Hepatocyte (in vitro differentiated cells): ENCODE measurements at regions not wholly inside any gene's neighbourhood (a gene's known extent, or its start where the extent isn't known, plus 50 kb on each side); places are given as distances from the start of the nearest gene placed in this dataset.
A peak's percentile ranks its signal among the peaks of the same experiment; 100 is the strongest.

ENCODE experiments used
- DNase-seq: peaks from one replicate; pipeline ENCODE4 v3.0.0-alpha.2; 2016; ENCODE audit warnings: low spot score
- H2AFZ ChIP-seq: fragments of 200-600 bp; sonication (generic); 2 replicates; pipeline ENCODE4 v1.6.0; 2016; ENCODE audit warnings: antibody characterized with exemption, mild to moderate bottlenecking
- H3K27ac ChIP-seq: fragments of 200-600 bp; sonication (generic); 2 replicates; pipeline ENCODE4 v1.5.1; 2016; ENCODE audit warnings: mild to moderate bottlenecking
- H3K27me3 ChIP-seq: fragments of 200-600 bp; sonication (generic); 2 replicates; pipeline ENCODE4 v1.6.1; 2016
- H3K36me3 ChIP-seq: fragments of 200-600 bp; sonication (generic); replicated peaks from 2 replicates; pipeline ENCODE4 v1.5.1; 2016; ENCODE audit warnings: low read depth; ENCODE audit not compliant: insufficient read depth
- H3K4me1 ChIP-seq: fragments of 200-600 bp; sonication (generic); 2 replicates; pipeline ENCODE4 v1.5.1; 2016; ENCODE audit warnings: mild to moderate bottlenecking, moderate library complexity; ENCODE audit not compliant: insufficient read depth
- H3K4me2 ChIP-seq: fragments of 200-600 bp; sonication (generic); 2 replicates; pipeline ENCODE4 v1.6.0; 2016
- H3K4me3 ChIP-seq: fragments of 200-600 bp; sonication (generic); 2 replicates; pipeline ENCODE4 v1.5.1; 2016; ENCODE audit warnings: mild to moderate bottlenecking
- H3K79me2 ChIP-seq: fragments of 200-600 bp; sonication (generic); 2 replicates; pipeline ENCODE4 v1.6.0; 2017; ENCODE audit warnings: mild to moderate bottlenecking
- H3K9me2 ChIP-seq: fragments of 200-600 bp; sonication (generic); replicated peaks from 2 replicates; pipeline ENCODE4 v1.6.0; 2017; ENCODE audit warnings: mild to moderate bottlenecking; ENCODE audit not compliant: insufficient read depth
- H3K9me3 ChIP-seq: fragments of 200-600 bp; sonication (generic); 2 replicates; pipeline ENCODE4 v1.5.1; 2016; ENCODE audit warnings: low read depth, mild to moderate bottlenecking
- H4K20me1 ChIP-seq: fragments of 200-600 bp; sonication (generic); 2 replicates; pipeline ENCODE4 v1.6.0; 2016; ENCODE audit warnings: mild to moderate bottlenecking; ENCODE audit not compliant: insufficient read depth, poor library complexity, severe bottlenecking
- EZH2 ChIP-seq: fragments of 200-600 bp; sonication (generic); IDR thresholded peaks from 2 replicates; pipeline ENCODE4 v1.6.1; 2016; ENCODE audit warnings: antibody characterized with exemption, mild to moderate bottlenecking, borderline replicate concordance
- EZH2phosphoT487 ChIP-seq: fragments of 200-600 bp; sonication (generic); IDR thresholded peaks from one replicate; pipeline ENCODE4 v1.6.1; 2018; ENCODE audit warnings: antibody characterized with exemption, mild to moderate bottlenecking, low read depth, moderate library complexity; ENCODE audit not compliant: unreplicated experiment, severe bottlenecking
- WGBS: methylation state at CpG from one replicate; pipeline ENCODE4 v1.1.6; 2016; ENCODE audit warnings: low lambda C conversion rate; ENCODE audit errors: missing lambda C conversion rate; 5-methylcytosine and 5-hydroxymethylcytosine counted together
- TF ChIP-seq, protein P1 (sequence below): fragments of 200-600 bp; sonication (generic); IDR thresholded peaks from 2 replicates; pipeline ENCODE4 v1.5.1; 2016; ENCODE audit warnings: antibody characterized with exemption, mild to moderate bottlenecking; ENCODE audit not compliant: poor library complexity

DNA sequence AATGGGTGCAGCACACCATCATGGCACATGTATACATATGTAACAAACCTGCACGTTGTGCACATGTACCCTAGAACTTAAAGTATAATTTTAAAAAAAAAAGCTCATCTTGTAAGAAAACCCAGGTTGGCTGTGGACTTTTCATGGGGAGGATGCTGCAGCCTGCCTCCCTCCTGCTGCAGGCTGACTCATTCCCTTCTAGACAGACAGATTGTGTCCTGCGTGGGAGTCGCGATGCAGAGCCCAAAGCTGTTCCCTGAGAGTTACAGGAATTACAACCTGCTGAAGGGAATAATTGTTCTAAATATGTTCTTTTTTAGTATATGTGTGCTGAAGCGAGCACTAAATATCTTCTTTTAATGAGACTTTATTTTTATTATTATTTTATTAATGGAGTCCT is 93.2 kb downstream of the TBX19 start:
- no peak overlapping the region for H3K4me2 ChIP-seq
- H3K4me3 ChIP-seq = no peak overlapping the region
- H3K27me3 ChIP-seq = no peaks in the 10 kb centered on the region
- 85% methylated on average over 5 of the region's 5 CpGs for WGBS
- no peak overlapping the region for H2AFZ ChIP-seq
- H3K9me3 ChIP-seq = no peaks in the 10 kb centered on the region
- no peaks in the 10 kb centered on the region for H3K4me1 ChIP-seq
- no peaks in the 10 kb centered on the region for H3K9me2 ChIP-seq
- TF ChIP-seq EZH2 (no peak), EZH2phosphoT487 (no peak)
- TF ChIP-seq, protein P1, sequence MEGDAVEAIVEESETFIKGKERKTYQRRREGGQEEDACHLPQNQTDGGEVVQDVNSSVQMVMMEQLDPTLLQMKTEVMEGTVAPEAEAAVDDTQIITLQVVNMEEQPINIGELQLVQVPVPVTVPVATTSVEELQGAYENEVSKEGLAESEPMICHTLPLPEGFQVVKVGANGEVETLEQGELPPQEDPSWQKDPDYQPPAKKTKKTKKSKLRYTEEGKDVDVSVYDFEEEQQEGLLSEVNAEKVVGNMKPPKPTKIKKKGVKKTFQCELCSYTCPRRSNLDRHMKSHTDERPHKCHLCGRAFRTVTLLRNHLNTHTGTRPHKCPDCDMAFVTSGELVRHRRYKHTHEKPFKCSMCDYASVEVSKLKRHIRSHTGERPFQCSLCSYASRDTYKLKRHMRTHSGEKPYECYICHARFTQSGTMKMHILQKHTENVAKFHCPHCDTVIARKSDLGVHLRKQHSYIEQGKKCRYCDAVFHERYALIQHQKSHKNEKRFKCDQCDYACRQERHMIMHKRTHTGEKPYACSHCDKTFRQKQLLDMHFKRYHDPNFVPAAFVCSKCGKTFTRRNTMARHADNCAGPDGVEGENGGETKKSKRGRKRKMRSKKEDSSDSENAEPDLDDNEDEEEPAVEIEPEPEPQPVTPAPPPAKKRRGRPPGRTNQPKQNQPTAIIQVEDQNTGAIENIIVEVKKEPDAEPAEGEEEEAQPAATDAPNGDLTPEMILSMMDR = no peak
- H3K36me3 ChIP-seq = no peaks in the 10 kb centered on the region
- no peaks in the 10 kb centered on the region for H4K20me1 ChIP-seq
- DNase-seq = no peak
- no peaks in the 10 kb centered on the region for H3K79me2 ChIP-seq
- H3K27ac ChIP-seq = no peak overlapping the region

DNA sequence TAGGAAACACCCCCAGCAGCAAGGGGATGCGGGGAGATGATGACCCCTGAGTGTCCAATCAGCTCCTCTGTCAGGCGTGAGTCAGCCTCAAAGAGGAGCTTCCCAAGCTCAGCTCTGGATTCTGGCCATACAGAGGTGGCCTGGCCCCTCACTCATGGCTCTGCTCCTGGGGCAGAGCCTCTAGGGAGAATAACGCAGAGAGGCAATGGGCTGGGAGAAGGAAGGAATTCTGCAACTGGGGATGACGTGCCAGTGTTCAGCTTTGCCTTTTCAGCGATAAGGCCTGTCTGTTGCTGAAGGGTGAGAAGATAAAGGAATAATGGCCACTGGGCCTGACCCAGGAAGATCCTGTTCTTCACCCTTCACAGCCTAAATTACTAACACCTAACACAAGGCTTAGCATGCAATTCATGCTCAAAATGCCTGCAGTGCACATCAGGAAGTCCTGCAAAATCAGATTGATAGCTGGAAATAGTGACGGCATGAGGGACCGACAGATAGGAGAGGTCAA is 92.2 kb downstream of the TBX19 start:
- peak; percentile 13 for DNase-seq
- 77% methylated on average over 7 of the region's 7 CpGs for WGBS

DNA sequence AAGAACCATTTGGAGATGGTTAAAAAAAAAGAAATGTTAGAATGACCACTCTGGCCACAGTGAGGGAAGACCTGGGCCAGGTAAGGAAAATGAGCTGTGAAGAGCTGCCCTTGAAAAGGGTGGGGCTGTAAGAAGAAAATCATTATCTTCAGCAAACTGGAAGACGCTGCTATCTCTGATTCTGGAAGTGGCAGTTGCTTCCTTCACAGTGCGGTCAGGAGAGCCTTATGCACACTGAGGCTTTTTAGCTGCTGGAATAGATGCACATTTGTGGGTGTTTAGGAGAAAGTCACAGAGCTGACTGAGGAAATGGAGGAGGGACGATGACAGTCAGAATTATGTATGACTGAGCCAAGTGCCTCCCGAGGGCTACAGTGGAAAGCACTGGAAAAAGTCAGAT is 91.6 kb downstream of the TBX19 start:
- Histone ChIP-seq H3K27ac (no peak overlapping the region), H3K4me1 (peaks cover 5% of the 10 kb centered on the region), H3K4me2 (no peak overlapping the region), H3K9me2 (no peaks in the 10 kb centered on the region), H3K79me2 (no peaks in the 10 kb centered on the region), H3K36me3 (no peaks in the 10 kb centered on the region), H2AFZ (no peak overlapping the region), H3K27me3 (no peaks in the 10 kb centered on the region), H3K4me3 (no peak overlapping the region), H3K9me3 (no peaks in the 10 kb centered on the region), H4K20me1 (no peaks in the 10 kb centered on the region)
- 85% methylated on average over 4 of the region's 4 CpGs for WGBS
- no peak for TF ChIP-seq EZH2
- TF ChIP-seq EZH2phosphoT487 = no peak
- TF ChIP-seq, protein P1 = no peak
- DNase-seq = no peak

More for the DNA sequence above, 92.2 kb downstream of the TBX19 start:
- Histone ChIP-seq H3K9me3 (no peaks in the 10 kb centered on the region), H3K27ac (no peak overlapping the region), H3K36me3 (no peaks in the 10 kb centered on the region), H3K27me3 (no peaks in the 10 kb centered on the region), H3K4me1 (peaks cover 5% of the 10 kb centered on the region), H3K4me2 (no peak overlapping the region), H3K9me2 (no peaks in the 10 kb centered on the region), H2AFZ (no peak overlapping the region), H3K79me2 (no peaks in the 10 kb centered on the region), H3K4me3 (no peak overlapping the region), H4K20me1 (no peaks in the 10 kb centered on the region)
- TF ChIP-seq EZH2 (no peak), EZH2phosphoT487 (no peak)
- TF ChIP-seq, protein P1 = no peak

DNA sequence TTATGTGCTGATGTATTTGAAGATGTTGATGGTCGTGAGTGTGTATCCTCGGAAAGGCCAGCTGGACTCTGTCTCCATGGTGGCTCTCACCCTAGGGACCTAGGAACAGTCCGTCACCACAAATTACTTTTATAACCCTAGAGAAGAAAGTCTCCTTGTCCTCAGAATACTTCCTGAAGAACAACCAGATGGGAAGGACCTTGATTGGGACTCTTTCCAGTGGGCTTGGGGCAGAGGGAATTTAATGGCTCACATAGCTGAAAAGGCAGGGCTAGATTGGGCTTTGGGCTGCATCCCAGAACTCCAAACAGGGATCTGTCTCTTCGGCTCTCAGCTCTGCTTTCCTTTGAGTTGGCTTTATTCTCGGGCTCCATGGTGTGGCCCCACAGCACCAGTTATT is 90.8 kb downstream of the TBX19 start:
- no peak for DNase-seq
- H3K9me2 ChIP-seq = no peaks in the 10 kb centered on the region
- H4K20me1 ChIP-seq = no peaks in the 10 kb centered on the region
- H3K9me3 ChIP-seq = no peaks in the 10 kb centered on the region
- H3K4me1 ChIP-seq = peaks cover 5% of the 10 kb centered on the region
- TF ChIP-seq, protein P1 = no peak
- TF ChIP-seq EZH2phosphoT487 = no peak
- H2AFZ ChIP-seq = no peak overlapping the region
- no peaks in the 10 kb centered on the region for H3K27me3 ChIP-seq
- H3K4me2 ChIP-seq = no peak overlapping the region
- WGBS = 98% methylated on average over 5 of the region's 5 CpGs
- H3K36me3 ChIP-seq = no peaks in the 10 kb centered on the region
- H3K79me2 ChIP-seq = no peaks in the 10 kb centered on the region
- H3K4me3 ChIP-seq = no peak overlapping the region
- no peak overlapping the region for H3K27ac ChIP-seq
